ENCODE measurements at regions not wholly inside any gene's neighbourhood (a gene's known extent, or its start where the extent isn't known, plus 50 kb on each side); places are given as distances from the start of the nearest gene placed in this dataset.
"Not testable (repeated sequence)": the region's sequence is repeated elsewhere in the genome, so short reads cannot be mapped to it uniquely, and the experiment has no call there.

- Mint-ChIP-seq H3K9me3 (peaks cover 12% of the 10 kb centered on the region), H3K27me3 (ENCODE audit: low read depth) (peaks cover 2% of the 10 kb centered on the region; the same call in 1 of the 2 replicates), H3K27ac (no peak overlapping the region), H3K4me3 (no peak overlapping the region), H3K4me1 (peaks cover 54% of the 10 kb centered on the region), H3K36me3 (peaks cover 6% of the 10 kb centered on the region)
- DNase-seq (ENCODE audit: low spot score) (no peak), ATAC-seq (no peak)
- ChIA-PET POLR2A (interaction anchor here (0.6 to 0.7 kb wide), 2 partner anchors 124 to 1834 kb away, joined by 3 read pairs; no protein-coding TSS in a partner anchor), CTCF (interaction anchor here (2.1 to 2.4 kb wide), 2 partner anchors 25 to 122 kb away, joined by 11 to 33 read pairs; no protein-coding TSS in a partner anchor)
- TF ChIP-seq, protein P1, sequence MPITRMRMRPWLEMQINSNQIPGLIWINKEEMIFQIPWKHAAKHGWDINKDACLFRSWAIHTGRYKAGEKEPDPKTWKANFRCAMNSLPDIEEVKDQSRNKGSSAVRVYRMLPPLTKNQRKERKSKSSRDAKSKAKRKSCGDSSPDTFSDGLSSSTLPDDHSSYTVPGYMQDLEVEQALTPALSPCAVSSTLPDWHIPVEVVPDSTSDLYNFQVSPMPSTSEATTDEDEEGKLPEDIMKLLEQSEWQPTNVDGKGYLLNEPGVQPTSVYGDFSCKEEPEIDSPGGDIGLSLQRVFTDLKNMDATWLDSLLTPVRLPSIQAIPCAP (CRISPR knock-in tag; IDR thresholded peaks at IDR 0.05), result no peak
- TF ChIP-seq FOXP1 (CRISPR knock-in tag; IDR thresholded peaks at IDR 0.05; ENCODE audit: borderline replicate concordance) (no peak), GABPB1 (CRISPR knock-in tag; IDR thresholded peaks at IDR 0.05) (no peak), IRF2 (CRISPR knock-in tag; IDR thresholded peaks at IDR 0.05; ENCODE audit: borderline replicate concordance, low read depth) (no peak), ZBTB43 (CRISPR knock-in tag; IDR thresholded peaks at IDR 0.05) (no peak), SP1 (CRISPR knock-in tag; conservative IDR thresholded peaks at IDR 0.05) (no peak), ATF2 (CRISPR knock-in tag; IDR thresholded peaks at IDR 0.05; ENCODE audit: borderline replicate concordance, low read depth) (no peak), KAT7 (CRISPR knock-in tag; IDR thresholded peaks at IDR 0.05; ENCODE audit: borderline replicate concordance) (no peak), TCF7 (CRISPR knock-in tag; IDR thresholded peaks at IDR 0.05; ENCODE audit: low read depth) (no peak), GRHL2 (CRISPR knock-in tag; IDR thresholded peaks at IDR 0.05; ENCODE audit: insufficient replicate concordance, severe bottlenecking) (no peak), FOXK1 (CRISPR knock-in tag; IDR thresholded peaks at IDR 0.05) (no peak), HMGXB4 (CRISPR knock-in tag; IDR thresholded peaks at IDR 0.05) (no peak), NFATC4 (CRISPR knock-in tag; IDR thresholded peaks at IDR 0.05) (no peak), E2F1 (CRISPR knock-in tag; IDR thresholded peaks at IDR 0.05) (no peak), E2F4 (CRISPR knock-in tag; IDR thresholded peaks at IDR 0.05; ENCODE audit: borderline replicate concordance, low read depth) (no peak), ZNF138 (CRISPR knock-in tag; conservative IDR thresholded peaks at IDR 0.05) (no peak)
- TF ChIP-seq, protein P2, sequence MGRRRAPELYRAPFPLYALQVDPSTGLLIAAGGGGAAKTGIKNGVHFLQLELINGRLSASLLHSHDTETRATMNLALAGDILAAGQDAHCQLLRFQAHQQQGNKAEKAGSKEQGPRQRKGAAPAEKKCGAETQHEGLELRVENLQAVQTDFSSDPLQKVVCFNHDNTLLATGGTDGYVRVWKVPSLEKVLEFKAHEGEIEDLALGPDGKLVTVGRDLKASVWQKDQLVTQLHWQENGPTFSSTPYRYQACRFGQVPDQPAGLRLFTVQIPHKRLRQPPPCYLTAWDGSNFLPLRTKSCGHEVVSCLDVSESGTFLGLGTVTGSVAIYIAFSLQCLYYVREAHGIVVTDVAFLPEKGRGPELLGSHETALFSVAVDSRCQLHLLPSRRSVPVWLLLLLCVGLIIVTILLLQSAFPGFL (CRISPR knock-in tag; IDR thresholded peaks at IDR 0.05; ENCODE audit: borderline replicate concordance), result no peak
- TF ChIP-seq, protein P3, sequence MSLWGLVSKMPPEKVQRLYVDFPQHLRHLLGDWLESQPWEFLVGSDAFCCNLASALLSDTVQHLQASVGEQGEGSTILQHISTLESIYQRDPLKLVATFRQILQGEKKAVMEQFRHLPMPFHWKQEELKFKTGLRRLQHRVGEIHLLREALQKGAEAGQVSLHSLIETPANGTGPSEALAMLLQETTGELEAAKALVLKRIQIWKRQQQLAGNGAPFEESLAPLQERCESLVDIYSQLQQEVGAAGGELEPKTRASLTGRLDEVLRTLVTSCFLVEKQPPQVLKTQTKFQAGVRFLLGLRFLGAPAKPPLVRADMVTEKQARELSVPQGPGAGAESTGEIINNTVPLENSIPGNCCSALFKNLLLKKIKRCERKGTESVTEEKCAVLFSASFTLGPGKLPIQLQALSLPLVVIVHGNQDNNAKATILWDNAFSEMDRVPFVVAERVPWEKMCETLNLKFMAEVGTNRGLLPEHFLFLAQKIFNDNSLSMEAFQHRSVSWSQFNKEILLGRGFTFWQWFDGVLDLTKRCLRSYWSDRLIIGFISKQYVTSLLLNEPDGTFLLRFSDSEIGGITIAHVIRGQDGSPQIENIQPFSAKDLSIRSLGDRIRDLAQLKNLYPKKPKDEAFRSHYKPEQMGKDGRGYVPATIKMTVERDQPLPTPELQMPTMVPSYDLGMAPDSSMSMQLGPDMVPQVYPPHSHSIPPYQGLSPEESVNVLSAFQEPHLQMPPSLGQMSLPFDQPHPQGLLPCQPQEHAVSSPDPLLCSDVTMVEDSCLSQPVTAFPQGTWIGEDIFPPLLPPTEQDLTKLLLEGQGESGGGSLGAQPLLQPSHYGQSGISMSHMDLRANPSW (CRISPR knock-in tag; conservative IDR thresholded peaks at IDR 0.05; ENCODE audit: low read depth), result no peak
Measured at GRCh38 chr16:26988186-26988585, 78.5 kb upstream of the C16orf82 start.

GRCh38 chr16:26990384-26991120 lies 76.2 kb upstream of the C16orf82 start:
- DNase-seq (ENCODE audit: low spot score); ATAC-seq; CTCF ChIA-PET: not testable (repeated sequence)

More at GRCh38 chr16:26990384-26991120, 76.2 kb upstream of the C16orf82 start:
- H3K4me3 Mint-ChIP-seq; H3K9me3 Mint-ChIP-seq; H3K27me3 Mint-ChIP-seq (ENCODE audit: low read depth); POLR2A ChIA-PET; H3K36me3 Mint-ChIP-seq; H3K27ac Mint-ChIP-seq: not testable (repeated sequence)
- peaks cover 42% of the 10 kb centered on the region for H3K4me1 Mint-ChIP-seq
